IMR-90 (cell line): ENCODE measurements at regions not wholly inside any gene's neighbourhood (a gene's known extent, or its start where the extent isn't known, plus 50 kb on each side); places are given as distances from the start of the nearest gene placed in this dataset.
"Not testable (repeated sequence)": the region's sequence is repeated elsewhere in the genome, so short reads cannot be mapped to it uniquely, and the experiment has no call there.

Experiments
- ATAC-seq: fragments of 200-7000 bp; cut with Tn5 transposase; 2 replicates; pipeline ENCODE4 v1.9.1; 2020; ENCODE audit warnings: low read depth, mild to moderate bottlenecking, moderate library complexity
- BruUV-seq: library from RNA; stranded (reverse); fragments of 400-500 nt; replicated peaks from 2 replicates; lab custom pipeline; 2021; lab: Mats Ljungman, UMichigan
- CTCF ChIA-PET: fragments of 300-600 bp; formaldehyde crosslinking; extraction: SDS; loops from one replicate; lab custom pipeline; 2021; ENCODE audit warnings: antibody characterized with exemption; lab: Yijun Ruan, JAX
- POLR2A ChIA-PET: fragments of 300-600 bp; sonication (Branson Sonifier 250); formaldehyde crosslinking; loops from one replicate; lab custom pipeline; 2022; ENCODE audit warnings: antibody characterized with exemption; ENCODE audit not compliant: unreplicated experiment; lab: Charles Lee
- DNase-seq: peaks from one replicate; pipeline ENCODE4 v3.0.0; 2013
- H2AFZ ChIP-seq: replicated peaks from 2 replicates; pipeline ENCODE3; 2013; ENCODE audit warnings: low read length, mild to moderate bottlenecking; ENCODE audit not compliant: poor library complexity
- H2AK5ac ChIP-seq: 2 replicates; pipeline ENCODE4 v1.6.1; 2013; ENCODE audit warnings: low read depth, low read length, inconsistent platforms
- H2AK9ac ChIP-seq: replicated peaks from 2 replicates; pipeline ENCODE3; 2013; ENCODE audit warnings: mild to moderate bottlenecking, low read depth, low read length, moderate library complexity; ENCODE audit not compliant: poor library complexity
- H2BK120ac ChIP-seq: 2 replicates; pipeline ENCODE4 v1.6.1; 2013; ENCODE audit warnings: low read depth, low read length, inconsistent platforms
- H2BK15ac ChIP-seq: 3 replicates; pipeline ENCODE4 v1.6.1; 2013; ENCODE audit warnings: low read depth, low read length, inconsistent platforms
- H2BK20ac ChIP-seq: 2 replicates; pipeline ENCODE4 v1.6.1; 2013; ENCODE audit warnings: low read depth, mild to moderate bottlenecking, inconsistent platforms, low read length, moderate library complexity
- H2BK5ac ChIP-seq: 2 replicates; pipeline ENCODE4 v1.6.1; 2013; ENCODE audit warnings: mild to moderate bottlenecking, low read depth, low read length, inconsistent platforms; ENCODE audit not compliant: poor library complexity, severe bottlenecking
- H3K14ac ChIP-seq: replicated peaks from 2 replicates; pipeline ENCODE4 v1.6.1; 2013; ENCODE audit warnings: low read depth, low read length, inconsistent platforms
- H3K18ac ChIP-seq: 2 replicates; pipeline ENCODE4 v1.6.1; 2013; ENCODE audit warnings: low read depth, low read length, control low read depth
- H3K23ac ChIP-seq: 2 replicates; pipeline ENCODE4 v1.6.1; 2013; ENCODE audit warnings: low read depth, low read length, inconsistent platforms
- H3K27ac ChIP-seq: 2 replicates; pipeline ENCODE4 v1.5.1; 2013; ENCODE audit warnings: mild to moderate bottlenecking, control low read depth, low read length; ENCODE audit not compliant: insufficient read depth
- H3K27me3 ChIP-seq: 2 replicates; pipeline ENCODE4 v1.6.1; 2013; ENCODE audit warnings: low read length; ENCODE audit not compliant: control insufficient read depth, insufficient read depth
- H3K36me3 ChIP-seq: 2 replicates; pipeline ENCODE4 v1.6.1; 2013; ENCODE audit warnings: low read length, mixed read lengths; ENCODE audit not compliant: control insufficient read depth, insufficient read depth
- H3K4ac ChIP-seq: 2 replicates; pipeline ENCODE4 v1.6.1; 2013; ENCODE audit warnings: low read depth, low read length, inconsistent platforms
- H3K4me1 ChIP-seq: 2 replicates; pipeline ENCODE4 v1.6.1; 2013; ENCODE audit warnings: low read length, mixed read lengths; ENCODE audit not compliant: control insufficient read depth, insufficient read depth
- H3K4me2 ChIP-seq: 2 replicates; pipeline ENCODE4 v1.6.1; 2013; ENCODE audit warnings: low read depth, mild to moderate bottlenecking, control low read depth, low read length, moderate library complexity
- H3K4me3 ChIP-seq: 2 replicates; pipeline ENCODE4 v1.5.1; 2013; ENCODE audit warnings: low read depth, mild to moderate bottlenecking, control low read depth, low read length, moderate library complexity; ENCODE audit not compliant: insufficient read depth
- H3K56ac ChIP-seq: 2 replicates; pipeline ENCODE4 v1.6.1; 2013; ENCODE audit warnings: low read length, inconsistent platforms; ENCODE audit not compliant: insufficient read depth; ENCODE audit errors: extremely low read depth
- H3K79me1 ChIP-seq, 2 experiments: 2 replicates each; pipeline ENCODE4 v1.6.1; 2013; ENCODE audit warnings: low read length in 2 of 2, inconsistent platforms in 1 of 2, low read depth in 1 of 2
- H3K9ac ChIP-seq: 2 replicates; pipeline ENCODE4 v1.6.1; 2013; ENCODE audit warnings: low read depth, low read length, control low read depth
- H3K9me1 ChIP-seq: 2 replicates; pipeline ENCODE4 v1.6.1; 2013; ENCODE audit warnings: low read length, inconsistent platforms; ENCODE audit not compliant: insufficient read depth
- H3K9me3 ChIP-seq: 2 replicates; pipeline ENCODE4 v1.6.1; 2013; ENCODE audit warnings: low read length; ENCODE audit not compliant: control insufficient read depth, insufficient read depth
- H4K20me1 ChIP-seq: 2 replicates; pipeline ENCODE4 v1.6.1; 2013; ENCODE audit warnings: low read length, inconsistent platforms; ENCODE audit not compliant: insufficient read depth
- H4K5ac ChIP-seq: 2 replicates; pipeline ENCODE4 v1.6.1; 2013; ENCODE audit warnings: mild to moderate bottlenecking, low read depth, low read length, control low read depth
- H4K8ac ChIP-seq, 2 experiments: 2 replicates each; pipeline ENCODE4 v1.6.1; 2013; ENCODE audit warnings: low read depth in 2 of 2, low read length in 2 of 2, control low read depth in 1 of 2, inconsistent platforms in 1 of 2
- H4K91ac ChIP-seq: 2 replicates; pipeline ENCODE4 v1.6.1; 2013; ENCODE audit warnings: low read depth, low read length, inconsistent platforms; ENCODE audit not compliant: insufficient read depth
- WGBS, 2 experiments: methylation state at CpG; one replicate each; pipeline versions ENCODE4 v1.1.5 to v1.1.7; 2013; ENCODE audit warnings: missing lambda C conversion rate in 2 of 2; ENCODE audit not compliant: insufficient read length in 1 of 2; ENCODE audit errors: extremely low coverage in 2 of 2; 5-methylcytosine and 5-hydroxymethylcytosine counted together
- dilution Hi-C: fragments of 300-500 bp; cut with HindIII; formaldehyde crosslinking; loops from one replicate; pipeline ENCODE4 v1.14.3; 2018; ENCODE audit warnings: low sequenced_read_pairs; ENCODE audit not compliant: unreplicated experiment
- in situ Hi-C: fragments of 300-500 bp; cut with MboI; formaldehyde crosslinking; loops from 3 replicates; pipeline ENCODE4 v1.14.3; 2019; ENCODE audit warnings: low sequenced_read_pairs, inconsistent platforms, mixed read lengths
- intact Hi-C: fragments of 100-400 bp; cut with micrococcal nuclease; formaldehyde crosslinking; loops from 2 replicates; pipeline ENCODE4 v1.10.0; 2022

DNA sequence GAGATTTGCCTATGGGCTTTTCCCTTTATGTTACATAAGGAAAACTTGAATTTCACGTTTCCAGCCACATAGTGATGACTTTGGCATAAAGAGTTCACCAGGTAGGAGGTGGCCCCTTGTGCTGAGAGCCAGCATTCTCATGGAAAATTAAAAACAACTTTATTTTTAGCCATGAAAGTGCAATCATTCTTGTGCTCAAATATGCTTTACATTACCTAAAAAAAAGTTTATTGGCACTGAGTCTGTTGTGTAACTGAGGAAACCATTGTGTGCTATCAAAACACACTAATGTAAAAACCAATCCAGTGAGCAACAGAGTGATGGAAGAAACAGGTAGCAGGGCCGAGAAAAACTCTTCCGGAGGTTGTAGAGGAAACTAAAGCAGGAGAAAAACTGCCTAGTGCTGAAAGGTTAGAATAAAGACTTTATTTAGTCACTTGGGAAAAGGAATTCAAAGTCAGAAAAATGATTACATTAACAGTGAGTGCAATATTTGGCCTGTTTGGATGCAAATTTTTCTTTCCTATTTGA lies 332.9 kb upstream of the TMC3 start:
- DNase-seq, H3K18ac ChIP-seq, H2BK20ac ChIP-seq, dilution Hi-C loops, H3K4ac ChIP-seq, H3K9me1 ChIP-seq, H3K23ac ChIP-seq, ATAC-seq, H3K9ac ChIP-seq, H2AFZ ChIP-seq, H3K36me3 ChIP-seq, H3K9me3 ChIP-seq, H4K8ac ChIP-seq, H3K79me1 ChIP-seq, H3K14ac ChIP-seq, H3K56ac ChIP-seq, H4K5ac ChIP-seq, H3K27ac ChIP-seq, H4K91ac ChIP-seq, H2BK5ac ChIP-seq, H3K4me1 ChIP-seq, intact Hi-C loops, H3K4me3 ChIP-seq, CTCF ChIA-PET, H4K20me1 ChIP-seq, H2BK120ac ChIP-seq, H2BK15ac ChIP-seq, H2AK5ac ChIP-seq, POLR2A ChIA-PET, H3K4me2 ChIP-seq, H2AK9ac ChIP-seq, in situ Hi-C loops, BruUV-seq, H3K27me3 ChIP-seq: not testable (repeated sequence)
- whole genome bisulfite sequencing, 2 experiments, result no CpG with 5 or more reads among the region's 3 CpGs

GRCh38 chr15:81705727-81706126 lies 331.7 kb upstream of the TMC3 start:
- intact Hi-C loops, result not testable (repeated sequence)

More at GRCh38 chr15:81705727-81706126, 331.7 kb upstream of the TMC3 start:
- H2AFZ ChIP-seq, H3K56ac ChIP-seq, H4K5ac ChIP-seq, H3K14ac ChIP-seq, H4K8ac ChIP-seq, H3K27ac ChIP-seq, H3K4ac ChIP-seq, H3K18ac ChIP-seq, ATAC-seq, H2BK5ac ChIP-seq, CTCF ChIA-PET, H3K9me3 ChIP-seq, H3K23ac ChIP-seq, H3K79me1 ChIP-seq, H2AK5ac ChIP-seq, H3K9me1 ChIP-seq, H2BK15ac ChIP-seq, BruUV-seq, H3K4me3 ChIP-seq, H3K4me2 ChIP-seq, H3K4me1 ChIP-seq, H3K36me3 ChIP-seq, H3K9ac ChIP-seq, H4K91ac ChIP-seq, DNase-seq, H2BK20ac ChIP-seq, H4K20me1 ChIP-seq, H2AK9ac ChIP-seq, H3K27me3 ChIP-seq, H2BK120ac ChIP-seq, in situ Hi-C loops, dilution Hi-C loops: not testable (repeated sequence)
- POLR2A ChIA-PET, result interaction anchor here (0.7 kb wide), 1 partner anchor 225 kb away, joined by 6 read pairs; no protein-coding TSS in a partner anchor
- no CpG with 5 or more reads among the region's 2 CpGs for WGBS, 2 experiments
